ENCODE measurements at regions not wholly inside any gene's neighbourhood (a gene's known extent, or its start where the extent isn't known, plus 50 kb on each side); places are given as distances from the start of the nearest gene placed in this dataset.

DNA sequence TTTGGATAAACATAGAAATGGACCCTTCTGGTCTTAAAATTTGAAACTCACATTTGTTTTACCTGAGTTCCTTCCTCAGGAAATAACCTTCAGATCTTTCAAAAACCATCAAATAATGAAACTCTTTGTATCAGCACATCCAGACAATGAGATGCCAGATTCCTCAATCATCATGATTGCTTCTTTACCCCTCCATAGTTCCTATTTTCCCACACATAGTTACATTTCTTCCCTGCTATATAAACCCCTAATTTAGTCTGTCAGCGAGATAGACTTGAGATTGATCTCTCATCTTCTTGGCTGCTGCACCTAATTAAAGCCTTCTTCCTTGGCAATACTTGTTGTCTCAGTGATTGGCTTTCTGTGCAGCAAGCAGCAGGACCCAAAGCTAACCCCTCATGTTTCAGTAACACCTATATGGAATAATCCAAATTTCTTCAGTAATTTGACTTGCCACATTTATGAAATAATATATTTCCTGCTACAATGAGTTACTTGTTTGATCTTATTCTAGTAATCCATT lies 83.9 kb upstream of the BANK1 start:
- Histone ChIP-seq H3K36me3 (no peaks in the 10 kb centered on the region), H3K27ac (no peak overlapping the region), H3K9me3 (peaks cover 0 to 6% (median 0%) of the 10 kb centered on the region in 4 donors), H3K27me3 (no peaks in the 10 kb centered on the region), H3K4me1 (no peaks in the 10 kb centered on the region), H3K4me3 (no peak overlapping the region)
- TF ChIP-seq CTCF (IDR thresholded peaks at IDR 0.05) (no peak), POLR2A (IDR thresholded peaks at IDR 0.05) (no peak), EP300 (IDR thresholded peaks at IDR 0.05) (no peak), POLR2AphosphoS5 (IDR thresholded peaks at IDR 0.05) (no peak)
- DNase-seq, result no peak
- intact Hi-C loops (cut with DNase I), result no loop called here
- 88 to 92% methylated on average over 1 of the region's 1 CpG for WGBS, 2 donors

- TF ChIP-seq EP300 (IDR thresholded peaks at IDR 0.05), result no peak
- TF ChIP-seq CTCF (IDR thresholded peaks at IDR 0.05), result no peak
- no peak for TF ChIP-seq POLR2AphosphoS5 (IDR thresholded peaks at IDR 0.05)
- TF ChIP-seq POLR2A (IDR thresholded peaks at IDR 0.05), result no peak
- Histone ChIP-seq H3K27me3 (no peaks in the 10 kb centered on the region), H3K4me1 (no peaks in the 10 kb centered on the region), H3K36me3 (no peaks in the 10 kb centered on the region), H3K4me3 (no peak overlapping the region), H3K27ac (no peak overlapping the region), H3K9me3 (peaks cover 0 to 3% (median 0%) of the 10 kb centered on the region in 4 donors)
- WGBS, 2 donors, result 93 to 96% methylated on average over 1 of the region's 1 CpG
- DNase-seq, result no peak
- intact Hi-C loops (cut with DNase I), result no loop called here
These were observed 89.0 kb upstream of the BANK1 start for GRCh38 chr4:101701551-101701950.

DNA sequence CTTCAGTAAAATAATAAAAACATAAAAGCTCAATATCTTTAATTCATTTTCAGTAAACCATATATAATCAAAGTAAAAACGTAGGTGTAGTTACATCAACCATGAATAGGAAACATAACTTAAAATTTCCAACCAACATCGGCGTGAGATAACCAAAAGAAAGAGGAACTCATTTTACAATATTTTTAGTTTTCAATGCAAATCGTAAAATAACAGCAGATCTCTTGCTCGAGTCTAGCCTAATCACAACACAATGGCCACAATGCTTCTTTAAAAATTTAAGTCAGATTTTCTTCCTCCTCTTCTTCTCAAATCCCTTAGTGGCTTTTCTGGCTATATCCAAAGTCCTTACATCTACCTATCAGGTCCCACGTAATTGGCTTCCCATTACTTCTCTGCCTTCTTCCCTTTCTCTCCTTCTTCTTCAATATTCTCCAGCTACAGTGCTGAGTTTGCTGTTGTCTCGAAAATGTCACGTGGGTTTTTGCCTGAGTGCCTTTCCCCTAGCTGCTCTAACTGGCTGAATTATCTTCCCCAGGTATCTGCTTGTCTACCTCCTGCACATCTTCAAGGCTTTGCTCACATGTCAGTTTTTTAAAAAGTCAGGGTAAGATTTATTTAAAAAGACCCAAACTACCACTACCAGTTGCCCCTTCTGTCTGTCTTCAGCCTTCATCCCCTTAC lies 90.9 kb upstream of the BANK1 start:
- Histone ChIP-seq H3K27me3 (no peaks in the 10 kb centered on the region), H3K4me3 (no peak overlapping the region), H3K9me3 (no peaks in the 10 kb centered on the region), H3K4me1 (no peaks in the 10 kb centered on the region), H3K27ac (no peak overlapping the region), H3K36me3 (no peaks in the 10 kb centered on the region)
- no peak for DNase-seq
- intact Hi-C loops (cut with DNase I), result no loop called here
- no peak for TF ChIP-seq EP300 (IDR thresholded peaks at IDR 0.05)
- WGBS, 2 donors, result 56 to 73% methylated on average over 8 of the region's 8 CpGs

- no peak for TF ChIP-seq POLR2A (IDR thresholded peaks at IDR 0.05)
- no peak for TF ChIP-seq EP300 (IDR thresholded peaks at IDR 0.05)
- no peak for TF ChIP-seq CTCF (IDR thresholded peaks at IDR 0.05)
- TF ChIP-seq POLR2AphosphoS5 (IDR thresholded peaks at IDR 0.05), result no peak
- no peak overlapping the region for H3K27ac ChIP-seq
- no peaks in the 10 kb centered on the region for H3K27me3 ChIP-seq
- no peaks in the 10 kb centered on the region for H3K9me3 ChIP-seq
- intact Hi-C loops (cut with DNase I), result no loop called here
- no peaks in the 10 kb centered on the region for H3K4me1 ChIP-seq
- no peak for DNase-seq
- no peaks in the 10 kb centered on the region for H3K36me3 ChIP-seq
- no peak overlapping the region for H3K4me3 ChIP-seq
- 92 to 98% methylated on average over 1 of the region's 1 CpG for WGBS, 2 donors
These were observed 93.3 kb upstream of the BANK1 start for GRCh38 chr4:101697266-101697665.

GRCh38 chr4:101696276-101697010 lies 94.1 kb upstream of the BANK1 start:
- Histone ChIP-seq H3K9me3 (no peaks in the 10 kb centered on the region), H3K27me3 (no peaks in the 10 kb centered on the region), H3K27ac (no peak overlapping the region), H3K36me3 (no peaks in the 10 kb centered on the region), H3K4me3 (no peak overlapping the region), H3K4me1 (no peaks in the 10 kb centered on the region)
- WGBS, 2 donors, result 86 to 89% methylated on average over 3 of the region's 3 CpGs
- no peak for DNase-seq
- intact Hi-C loops (cut with DNase I), result no loop called here
- no peak for TF ChIP-seq EP300 (IDR thresholded peaks at IDR 0.05)
- TF ChIP-seq POLR2A (IDR thresholded peaks at IDR 0.05), result no peak
- TF ChIP-seq POLR2AphosphoS5 (IDR thresholded peaks at IDR 0.05), result no peak
- no peak for TF ChIP-seq CTCF (IDR thresholded peaks at IDR 0.05)

Measured in sigmoid colon (tissue), 6 donors.